ENCODE measurements at regions not wholly inside any gene's neighbourhood (a gene's known extent, or its start where the extent isn't known, plus 50 kb on each side); places are given as distances from the start of the nearest gene placed in this dataset.

GRCh38 chr4:159977907-159978617 is 875.2 kb downstream of the RAPGEF2 start:
- H3K4me3 ChIP-seq (ENCODE audit: low read depth, low read length) = no peak overlapping the region
- TF ChIP-seq CTCF (IDR thresholded peaks at IDR 0.05; ENCODE audit: low read depth, low read length, missing control alignments) = no peak
- DNase-seq (ENCODE audit: low read depth) = no peak

GRCh38 chr4:159979351-159979750 is 876.5 kb downstream of the RAPGEF2 start:
- TF ChIP-seq CTCF (IDR thresholded peaks at IDR 0.05; ENCODE audit: low read depth, low read length, missing control alignments) = no peak
- H3K4me3 ChIP-seq (ENCODE audit: low read depth, low read length) = no peak overlapping the region
- DNase-seq (ENCODE audit: low read depth) = no peak

- no peak for TF ChIP-seq CTCF (IDR thresholded peaks at IDR 0.05; ENCODE audit: low read depth, low read length, missing control alignments)
- DNase-seq (ENCODE audit: low read depth) = no peak
- no peak overlapping the region for H3K4me3 ChIP-seq (ENCODE audit: low read depth, low read length)
These were observed 877.1 kb downstream of the RAPGEF2 start for GRCh38 chr4:159979953-159980352.

- H3K4me3 ChIP-seq (ENCODE audit: low read depth, low read length) = no peak overlapping the region
- DNase-seq (ENCODE audit: low read depth) = no peak
- no peak for TF ChIP-seq CTCF (IDR thresholded peaks at IDR 0.05; ENCODE audit: low read depth, low read length, missing control alignments)
These were observed 878.1 kb downstream of the RAPGEF2 start for GRCh38 chr4:159980826-159981468.

GRCh38 chr4:159981469-159981856 is 878.6 kb downstream of the RAPGEF2 start:
- no peak overlapping the region for H3K4me3 ChIP-seq (ENCODE audit: low read depth, low read length)
- TF ChIP-seq CTCF (IDR thresholded peaks at IDR 0.05; ENCODE audit: low read depth, low read length, missing control alignments) = no peak
- no peak for DNase-seq (ENCODE audit: low read depth)

- DNase-seq (ENCODE audit: low read depth) = no peak
- no peak for TF ChIP-seq CTCF (IDR thresholded peaks at IDR 0.05; ENCODE audit: low read depth, low read length, missing control alignments)
- no peak overlapping the region for H3K4me3 ChIP-seq (ENCODE audit: low read depth, low read length)
These were observed 880.2 kb downstream of the RAPGEF2 start for GRCh38 chr4:159983082-159983481.
